PC-3 (cell line): ENCODE measurements at regions not wholly inside any gene's neighbourhood (a gene's known extent, or its start where the extent isn't known, plus 50 kb on each side); places are given as distances from the start of the nearest gene placed in this dataset.

Experiments used
- ATAC-seq: fragments of 200-7000 bp; cut with Tn5 transposase; 2 replicates; pipeline ENCODE4 v1.9.1; 2020; ENCODE audit warnings: mild to moderate bottlenecking, moderate library complexity
- BruUV-seq: library from RNA; stranded (reverse); fragments of 400-500 nt; replicated peaks from 2 replicates; lab custom pipeline; 2021; lab: Mats Ljungman, UMichigan
- CTCF ChIA-PET: fragments of 300-600 bp; sonication (Branson Sonifier 250); formaldehyde crosslinking; loops from one replicate; lab custom pipeline; 2022; ENCODE audit warnings: antibody characterized with exemption; lab: Charles Lee
- POLR2A ChIA-PET: fragments of 300-600 bp; sonication (Branson Sonifier 250); formaldehyde crosslinking; loops from one replicate; lab custom pipeline; 2022; ENCODE audit warnings: antibody characterized with exemption; ENCODE audit not compliant: unreplicated experiment; lab: Charles Lee
- DNase-seq: peaks from one replicate; pipeline ENCODE4 v3.0.0-alpha.2; 2015
- H2AFZ ChIP-seq: fragments of 300-600 bp; sonication (generic); 2 replicates; pipeline ENCODE4 v1.6.0; 2016; ENCODE audit warnings: antibody characterized with exemption, low read length
- H3F3A ChIP-seq: fragments of 300-600 bp; sonication (generic); one replicate; pipeline ENCODE4 v1.6.0; 2017; ENCODE audit warnings: antibody characterized with exemption, low read length, control low read depth, mild to moderate bottlenecking; ENCODE audit not compliant: unreplicated experiment
- H3K27ac ChIP-seq: fragments of 300-600 bp; sonication (generic); 2 replicates; pipeline ENCODE4 v1.5.1; 2016; ENCODE audit warnings: mild to moderate bottlenecking, low read length
- H3K27me3 ChIP-seq: fragments of 300-600 bp; sonication (generic); 2 replicates; pipeline ENCODE4 v1.6.1; 2016; ENCODE audit warnings: low read length, mixed read lengths
- H3K36me3 ChIP-seq: fragments of 300-600 bp; sonication (generic); 2 replicates; pipeline ENCODE4 v1.6.1; 2016; ENCODE audit warnings: low read depth, mixed run types, low read length, mixed read lengths
- H3K4me1 ChIP-seq: fragments of 300-600 bp; sonication (generic); 2 replicates; pipeline ENCODE4 v1.5.1; 2016; ENCODE audit warnings: low read length; ENCODE audit not compliant: insufficient read depth
- H3K4me2 ChIP-seq: fragments of 300-600 bp; sonication (generic); 2 replicates; pipeline ENCODE4 v1.6.0; 2016; ENCODE audit warnings: low read length
- H3K4me3 ChIP-seq: fragments of 300-600 bp; sonication (generic); 2 replicates; pipeline ENCODE4 v1.5.1; 2016; ENCODE audit warnings: mild to moderate bottlenecking, low read length, mixed read lengths
- H3K79me2 ChIP-seq: fragments of 300-600 bp; sonication (generic); 2 replicates; pipeline ENCODE4 v1.6.1; 2017; ENCODE audit warnings: low read length, mixed read lengths
- H3K9ac ChIP-seq: fragments of 300-600 bp; sonication (generic); 2 replicates; pipeline ENCODE4 v1.6.0; 2016; ENCODE audit warnings: mild to moderate bottlenecking, low read length
- H3K9me2 ChIP-seq: fragments of 300-600 bp; sonication (generic); replicated peaks from 2 replicates; pipeline ENCODE4 v1.6.1; 2016; ENCODE audit warnings: mixed run types, low read length, mixed read lengths
- H3K9me3 ChIP-seq: fragments of 300-600 bp; sonication (generic); 2 replicates; pipeline ENCODE4 v1.6.1; 2016; ENCODE audit warnings: low read length, mixed read lengths
- H4K20me1 ChIP-seq: fragments of 300-600 bp; sonication (generic); 2 replicates; pipeline ENCODE4 v1.6.1; 2016; ENCODE audit warnings: low read length, mixed read lengths
- CTCF ChIP-seq: fragments of 300-600 bp; sonication (generic); conservative IDR thresholded peaks from 2 replicates; pipeline ENCODE4 v1.5.1; 2017; ENCODE audit warnings: antibody characterized with exemption, low read depth, mild to moderate bottlenecking, low read length
- EZH2 ChIP-seq: fragments of 300-600 bp; sonication (generic); IDR thresholded peaks from one replicate; pipeline ENCODE4 v1.6.1; 2017; ENCODE audit warnings: antibody characterized with exemption, mild to moderate bottlenecking, low read length; ENCODE audit not compliant: unreplicated experiment
- EZH2phosphoT487 ChIP-seq: fragments of 300-600 bp; sonication (generic); IDR thresholded peaks from 2 replicates; pipeline ENCODE4 v1.6.1; 2018; ENCODE audit warnings: mild to moderate bottlenecking, antibody characterized with exemption, low read length, borderline replicate concordance
- intact Hi-C: fragments of 100-400 bp; cut with micrococcal nuclease; formaldehyde crosslinking; loops from 2 replicates; pipeline ENCODE4 v1.9.0; 2023

GRCh38 chr15:81758818-81759284 is 287.0 kb downstream of the MEX3B start:
- Histone ChIP-seq H3K36me3 (no peaks in the 10 kb centered on the region), H3K9me2 (no peaks in the 10 kb centered on the region), H3K4me1 (no peaks in the 10 kb centered on the region), H3K27me3 (peaks cover 81% of the 10 kb centered on the region), H3K27ac (no peak overlapping the region), H4K20me1 (no peaks in the 10 kb centered on the region), H3K9me3 (no peaks in the 10 kb centered on the region), H3F3A (no peaks in the 10 kb centered on the region), H3K9ac (no peak overlapping the region), H3K4me3 (no peak overlapping the region), H2AFZ (no peak overlapping the region), H3K79me2 (no peaks in the 10 kb centered on the region), H3K4me2 (no peak overlapping the region)
- BruUV-seq = no TSS peak
- CTCF ChIA-PET = no interaction called here
- DNase-seq (no peak), ATAC-seq (no peak)
- POLR2A ChIA-PET = no interaction called here
- intact Hi-C loops = no loop called here
- TF ChIP-seq CTCF (no peak), EZH2phosphoT487 (no peak), EZH2 (no peak)

GRCh38 chr15:81755626-81756025 is 290.2 kb downstream of the MEX3B start:
- Histone ChIP-seq H3K36me3 (no peaks in the 10 kb centered on the region), H3K4me2 (no peak overlapping the region), H3K9ac (no peak overlapping the region), H3K4me1 (no peaks in the 10 kb centered on the region), H3K27ac (no peak overlapping the region), H3F3A (no peaks in the 10 kb centered on the region), H3K9me2 (no peaks in the 10 kb centered on the region), H4K20me1 (no peaks in the 10 kb centered on the region), H3K9me3 (no peaks in the 10 kb centered on the region), H3K79me2 (no peaks in the 10 kb centered on the region), H3K27me3 (peaks cover 70% of the 10 kb centered on the region), H2AFZ (no peak overlapping the region), H3K4me3 (no peak overlapping the region)
- DNase-seq (no peak), ATAC-seq (no peak)
- CTCF ChIA-PET = no interaction called here
- no TSS peak for BruUV-seq
- no peak for TF ChIP-seq CTCF
- TF ChIP-seq EZH2phosphoT487 = no peak
- TF ChIP-seq EZH2 = no peak
- intact Hi-C loops = no loop called here
- POLR2A ChIA-PET = no interaction called here

- Histone ChIP-seq H3K4me2 (no peak overlapping the region), H3K36me3 (no peaks in the 10 kb centered on the region), H3K27ac (no peak overlapping the region), H4K20me1 (no peaks in the 10 kb centered on the region), H3K4me1 (no peaks in the 10 kb centered on the region), H3K79me2 (no peaks in the 10 kb centered on the region), H2AFZ (no peak overlapping the region), H3K9me2 (no peaks in the 10 kb centered on the region), H3K9me3 (no peaks in the 10 kb centered on the region), H3K9ac (no peak overlapping the region), H3K27me3 (peaks cover 58% of the 10 kb centered on the region), H3K4me3 (no peak overlapping the region), H3F3A (no peaks in the 10 kb centered on the region)
- DNase-seq (no peak), ATAC-seq (no peak)
- POLR2A ChIA-PET = interaction anchor here (0.6 kb wide), 1 partner anchor 34 kb away, joined by 3 read pairs; no protein-coding TSS in a partner anchor
- no TSS peak for BruUV-seq
- CTCF ChIA-PET = no interaction called here
- intact Hi-C loops = no loop called here
- TF ChIP-seq EZH2phosphoT487 (no peak), EZH2 (no peak), CTCF (no peak)
These were observed 291.7 kb downstream of the MEX3B start for GRCh38 chr15:81754078-81754477.
